GM12878 (cell line): ENCODE measurements at regions not wholly inside any gene's neighbourhood (a gene's known extent, or its start where the extent isn't known, plus 50 kb on each side); places are given as distances from the start of the nearest gene placed in this dataset.

ENCODE experiments used
- ATAC-seq: fragments of 200-7000 bp; cut with Tn5 transposase; 3 replicates; pipeline ENCODE4 v1.9.1; 2020; ENCODE audit warnings: mild to moderate bottlenecking, moderate library complexity
- BruUV-seq: library from RNA; stranded (reverse); fragments of 400-500 nt; replicated peaks from 2 replicates; lab custom pipeline; 2021; lab: Mats Ljungman, UMichigan
- CTCF ChIA-PET: fragments of 300-600 bp; sonication (Branson Sonifier 250); formaldehyde crosslinking; extraction: SDS; loops from one replicate; lab custom pipeline; 2021; ENCODE audit warnings: inconsistent platforms; lab: Yijun Ruan, JAX
- POLR2A ChIA-PET: fragments of 350-600 bp; formaldehyde crosslinking; extraction: SDS; loops from one replicate; lab custom pipeline; 2021; ENCODE audit warnings: inconsistent platforms; lab: Charles Lee
- RAD21 ChIA-PET: fragments of 300-600 bp; sonication (Branson Sonifier 250); formaldehyde crosslinking; loops from one replicate; lab custom pipeline; 2023; ENCODE audit warnings: antibody characterized with exemption; ENCODE audit not compliant: unreplicated experiment; lab: Charles Lee
- SMC1A ChIA-PET: fragments of 300-600 bp; sonication (Branson Sonifier 250); formaldehyde crosslinking; loops from one replicate; lab custom pipeline; 2023; ENCODE audit not compliant: unreplicated experiment, uncharacterized antibody; lab: Charles Lee
- DNase-seq: peaks from one replicate; pipeline ENCODE4 v3.0.0-alpha.2; 2011; ENCODE audit warnings: low read depth, low spot score
- FAIRE-seq: peaks from 3 replicates; lab custom pipeline; 2011; peaks lifted over from hg19 to GRCh38; lab: Jason Lieb, UNC
- H2AFZ ChIP-seq: 2 replicates; pipeline ENCODE4 v1.6.0; 2011; ENCODE audit warnings: low read depth, low read length, control low read depth; ENCODE audit not compliant: control insufficient read depth
- H3K27ac ChIP-seq: 2 replicates; pipeline ENCODE4 v1.5.1; 2011; ENCODE audit warnings: control low read depth; ENCODE audit not compliant: control insufficient read depth, insufficient read depth
- H3K27me3 ChIP-seq, 2 experiments: replicated peaks in 1 of 2; 2 replicates each; pipeline versions ENCODE4 v1.6.0 to v1.6.1; 2011; ENCODE audit warnings: low read length in 1 of 2; ENCODE audit not compliant: control insufficient read depth in 2 of 2, insufficient read depth in 2 of 2
- H3K36me3 ChIP-seq, 2 experiments: 2 replicates each; pipeline ENCODE4 v1.5.1; 2011; ENCODE audit warnings: low read length in 1 of 2; ENCODE audit not compliant: control insufficient read depth in 2 of 2, insufficient read depth in 2 of 2
- H3K4me1 ChIP-seq: 2 replicates; pipeline ENCODE4 v1.6.1; 2011; ENCODE audit warnings: mild to moderate bottlenecking, low read length, moderate library complexity, mixed read lengths; ENCODE audit not compliant: control insufficient read depth, insufficient read depth
- H3K4me2 ChIP-seq: 2 replicates; pipeline ENCODE4 v1.6.0; 2011; ENCODE audit warnings: control low read depth; ENCODE audit not compliant: control insufficient read depth, insufficient read depth
- H3K4me3 ChIP-seq: fragments of 200-600 bp; sonication (generic); 2 replicates; pipeline ENCODE4 v1.5.1; 2016
- H3K79me2 ChIP-seq: 2 replicates; pipeline ENCODE4 v1.6.0; 2011; ENCODE audit warnings: low read length; ENCODE audit not compliant: control insufficient read depth, insufficient read depth
- H3K9ac ChIP-seq: 2 replicates; pipeline ENCODE4 v1.8.0; 2011; ENCODE audit warnings: low read length, control low read depth, mixed read lengths; ENCODE audit not compliant: control insufficient read depth, insufficient read depth
- H3K9me3 ChIP-seq: replicated peaks from 3 replicates; pipeline ENCODE4 v1.5.1; 2011; ENCODE audit warnings: mild to moderate bottlenecking, low read length; ENCODE audit not compliant: control insufficient read depth, insufficient read depth
- H4K20me1 ChIP-seq: 2 replicates; pipeline ENCODE4 v1.6.0; 2011; ENCODE audit not compliant: control insufficient read depth, insufficient read depth
- ASH2L ChIP-seq: fragments of 300-600, 200-600 bp; sonication (generic); IDR thresholded peaks from 2 replicates; pipeline ENCODE4 v1.6.1; 2017; ENCODE audit warnings: low read depth, mild to moderate bottlenecking, borderline replicate concordance
- BHLHE40 ChIP-seq, 2 experiments: fragments of 450-650 bp in 1 of 2; IDR thresholded peaks; 2 replicates each; pipeline ENCODE4 v1.6.1; 2011 to 2017; ENCODE audit warnings: low read depth in 2 of 2, borderline replicate concordance in 1 of 2, improper control_type of control experiment in 1 of 2, low read length in 1 of 2, mild to moderate bottlenecking in 1 of 2
- ESRRA ChIP-seq: IDR thresholded peaks from 2 replicates; pipeline ENCODE4 v1.6.1; 2012; ENCODE audit warnings: mild to moderate bottlenecking, low read length, improper control_type of control experiment
- FOXM1 ChIP-seq: IDR thresholded peaks from 2 replicates; pipeline ENCODE4 v1.6.1; 2012; ENCODE audit warnings: low read depth, mild to moderate bottlenecking, inconsistent platforms, low read length, moderate library complexity
- HCFC1 ChIP-seq: fragments of 150-350 bp; IDR thresholded peaks from 2 replicates; pipeline ENCODE4 v1.6.1; 2014; ENCODE audit warnings: low read length
- HDAC6 ChIP-seq: fragments of 200-600 bp; sonication (generic); IDR thresholded peaks from one replicate; pipeline ENCODE4 v1.8.0; 2017; ENCODE audit warnings: antibody characterized with exemption; ENCODE audit not compliant: unreplicated experiment
- MLLT1 ChIP-seq: fragments of 450-650 bp; IDR thresholded peaks from 2 replicates; pipeline ENCODE4 v1.6.1; 2016; ENCODE audit warnings: mild to moderate bottlenecking
- NRF1 ChIP-seq: conservative IDR thresholded peaks from 2 replicates; pipeline ENCODE4 v1.6.1; 2011; ENCODE audit warnings: mild to moderate bottlenecking, low read depth, low read length, improper control_type of control experiment
- POLR2A ChIP-seq: IDR thresholded peaks from 2 replicates; pipeline ENCODE4 v1.6.1; 2011; ENCODE audit warnings: low read depth, mild to moderate bottlenecking, low read length
- SMAD1 ChIP-seq: fragments of 450-650 bp; IDR thresholded peaks from 2 replicates; pipeline ENCODE4 v1.6.1; 2018; ENCODE audit warnings: mild to moderate bottlenecking, low read depth; ENCODE audit not compliant: partially characterized antibody
- SP1 ChIP-seq: IDR thresholded peaks from one replicate; pipeline ENCODE4 v1.6.1; 2011; ENCODE audit warnings: low read depth, low read length
- TAF1 ChIP-seq: IDR thresholded peaks from 2 replicates; pipeline ENCODE4 v1.6.1; 2011; ENCODE audit warnings: mild to moderate bottlenecking, low read depth, low read length, borderline replicate concordance
- ZNF207 ChIP-seq: fragments of 450-650 bp; IDR thresholded peaks from 2 replicates; pipeline ENCODE4 v1.6.1; 2014; ENCODE audit warnings: antibody characterized with exemption, mild to moderate bottlenecking, borderline replicate concordance
- ZNF274 ChIP-seq: IDR thresholded peaks from one replicate; pipeline ENCODE4 v1.8.0; 2011; ENCODE audit not compliant: insufficient read length, insufficient read depth
- ZNF622 ChIP-seq: fragments of 450-650 bp; IDR thresholded peaks from 2 replicates; pipeline ENCODE4 v1.6.1; 2017; ENCODE audit warnings: mild to moderate bottlenecking, inconsistent platforms
- WGBS: methylation state at CpG from one replicate; pipeline ENCODE4 v1.1.6; 2016; ENCODE audit warnings: low lambda C conversion rate; ENCODE audit not compliant: insufficient replicate concordance, insufficient coverage; ENCODE audit errors: missing lambda C conversion rate; 5-methylcytosine and 5-hydroxymethylcytosine counted together
- in situ Hi-C: fragments of 300-500 bp; cut with MboI; formaldehyde crosslinking; loops from 9 replicates; pipeline ENCODE4 v1.14.3; 2018; ENCODE audit warnings: mixed read lengths
- intact Hi-C: fragments of 100-400 bp; cut with micrococcal nuclease; formaldehyde crosslinking; loops from one replicate; pipeline ENCODE4 v1.14.2; 2022; ENCODE audit not compliant: unreplicated experiment

GRCh38 chrX:7420717-7421116, 272.8 kb upstream of the PUDP start:
- H3K9ac ChIP-seq, result no peak overlapping the region
- CTCF ChIA-PET, result no interaction called here
- H2AFZ ChIP-seq, result no peak overlapping the region
- RAD21 ChIA-PET, result no interaction called here
- H3K79me2 ChIP-seq, result no peaks in the 10 kb centered on the region
- FAIRE-seq, result no peak
- SMC1A ChIA-PET, result no interaction called here
- no peaks in the 10 kb centered on the region for H3K4me1 ChIP-seq
- BruUV-seq, result no TSS peak
- intact Hi-C loops, result no loop called here
- no peak for DNase-seq
- H3K9me3 ChIP-seq, result no peaks in the 10 kb centered on the region
- TF ChIP-seq HCFC1 (no peak), SP1 (no peak), ASH2L (no peak), ZNF207 (no peak), ZNF274 (no peak), BHLHE40 (IDR thresholded peaks at IDR 0.05; ENCODE audit: borderline replicate concordance in 1 of 2, low read depth in 2 of 2, low read length in 1 of 2) (no peak), SMAD1 (no peak), POLR2A (no peak), ZNF622 (no peak)
- TF ChIP-seq, all 136 proteins: peak for 0
- 48% methylated on average over 1 of the region's 1 CpG for WGBS
- H4K20me1 ChIP-seq, result no peaks in the 10 kb centered on the region
- POLR2A ChIA-PET, result no interaction called here
- no peaks in the 10 kb centered on the region for H3K36me3 ChIP-seq
- H3K27ac ChIP-seq, result no peak overlapping the region
- no peaks in the 10 kb centered on the region for H3K27me3 ChIP-seq
- H3K4me3 ChIP-seq, result no peak overlapping the region
- no peak overlapping the region for H3K4me2 ChIP-seq
- in situ Hi-C loops, result no loop called here
- ATAC-seq, result no peak

DNA sequence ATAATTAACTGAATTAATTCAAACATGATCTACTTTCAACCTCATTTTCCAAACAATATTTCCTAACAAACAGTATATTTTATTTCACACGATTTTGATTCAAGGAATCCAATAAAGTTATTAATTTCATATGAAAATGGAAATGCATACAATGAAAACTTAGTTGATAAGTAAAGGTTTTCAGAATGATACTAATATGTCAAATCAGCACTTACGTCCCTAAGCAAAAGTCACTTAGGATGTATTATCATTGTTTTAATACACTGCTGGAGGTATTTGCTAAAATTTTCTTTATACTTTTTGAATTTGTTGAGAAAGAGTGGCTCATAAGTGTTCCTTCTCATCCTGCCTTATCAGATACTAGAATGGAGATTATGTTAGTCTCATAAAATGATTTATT, 266.8 kb upstream of the PUDP start:
- Histone ChIP-seq H3K36me3 (no peaks in the 10 kb centered on the region), H2AFZ (no peak overlapping the region), H3K4me3 (no peak overlapping the region), H3K9ac (no peak overlapping the region), H3K4me2 (no peak overlapping the region), H3K4me1 (no peaks in the 10 kb centered on the region), H4K20me1 (no peaks in the 10 kb centered on the region), H3K79me2 (no peaks in the 10 kb centered on the region), H3K27ac (no peak overlapping the region), H3K27me3 (no peaks in the 10 kb centered on the region), H3K9me3 (no peaks in the 10 kb centered on the region)
- in situ Hi-C loops (no loop called here), intact Hi-C loops (no loop called here)
- ChIA-PET CTCF (no interaction called here), RAD21 (no interaction called here), POLR2A (no interaction called here), SMC1A (no interaction called here)
- ATAC-seq (no peak), DNase-seq (no peak), FAIRE-seq (no peak)
- no TSS peak for BruUV-seq
- WGBS, result 50% methylated on average over 2 of the region's 2 CpGs
- TF ChIP-seq MLLT1 (no peak), TAF1 (no peak), NRF1 (no peak), HDAC6 (no peak), FOXM1 (no peak), ESRRA (no peak)
